ENCODE measurements at regions not wholly inside any gene's neighbourhood (a gene's known extent, or its start where the extent isn't known, plus 50 kb on each side); places are given as distances from the start of the nearest gene placed in this dataset.

GRCh38 chr4:41448934-41449333 lies 89.0 kb upstream of the LIMCH1 start:
- no peak overlapping the region for H3K4me3 ChIP-seq
- H3K4me1 ChIP-seq: no peaks in the 10 kb centered on the region
- TF ChIP-seq, protein P1, sequence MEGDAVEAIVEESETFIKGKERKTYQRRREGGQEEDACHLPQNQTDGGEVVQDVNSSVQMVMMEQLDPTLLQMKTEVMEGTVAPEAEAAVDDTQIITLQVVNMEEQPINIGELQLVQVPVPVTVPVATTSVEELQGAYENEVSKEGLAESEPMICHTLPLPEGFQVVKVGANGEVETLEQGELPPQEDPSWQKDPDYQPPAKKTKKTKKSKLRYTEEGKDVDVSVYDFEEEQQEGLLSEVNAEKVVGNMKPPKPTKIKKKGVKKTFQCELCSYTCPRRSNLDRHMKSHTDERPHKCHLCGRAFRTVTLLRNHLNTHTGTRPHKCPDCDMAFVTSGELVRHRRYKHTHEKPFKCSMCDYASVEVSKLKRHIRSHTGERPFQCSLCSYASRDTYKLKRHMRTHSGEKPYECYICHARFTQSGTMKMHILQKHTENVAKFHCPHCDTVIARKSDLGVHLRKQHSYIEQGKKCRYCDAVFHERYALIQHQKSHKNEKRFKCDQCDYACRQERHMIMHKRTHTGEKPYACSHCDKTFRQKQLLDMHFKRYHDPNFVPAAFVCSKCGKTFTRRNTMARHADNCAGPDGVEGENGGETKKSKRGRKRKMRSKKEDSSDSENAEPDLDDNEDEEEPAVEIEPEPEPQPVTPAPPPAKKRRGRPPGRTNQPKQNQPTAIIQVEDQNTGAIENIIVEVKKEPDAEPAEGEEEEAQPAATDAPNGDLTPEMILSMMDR (IDR thresholded peaks at IDR 0.05): no peak
- no peak for TF ChIP-seq POLR2A (IDR thresholded peaks at IDR 0.05)
- peak; percentile 50 for DNase-seq
- no peaks in the 10 kb centered on the region for H3K27me3 ChIP-seq
- 39 to 42% methylated on average over 7 of the region's 7 CpGs for WGBS, 2 donors
- H3K36me3 ChIP-seq (ENCODE audit: low read depth, missing control alignments): no peaks in the 10 kb centered on the region
- intact Hi-C loops (cut with DNase I; ENCODE audit: low total_unique reads): no loop called here
- no peak overlapping the region for H3K27ac ChIP-seq
- no peaks in the 10 kb centered on the region for H3K9me3 ChIP-seq

GRCh38 chr4:41451961-41452360 lies 86.0 kb upstream of the LIMCH1 start:
- TF ChIP-seq POLR2A (IDR thresholded peaks at IDR 0.05): no peak
- TF ChIP-seq, protein P1 (IDR thresholded peaks at IDR 0.05): no peak
- DNase-seq: no peak
- H3K4me3 ChIP-seq: no peak overlapping the region
- H3K9me3 ChIP-seq: no peaks in the 10 kb centered on the region
- no peak overlapping the region for H3K27ac ChIP-seq
- H3K4me1 ChIP-seq: no peaks in the 10 kb centered on the region
- H3K36me3 ChIP-seq (ENCODE audit: low read depth, missing control alignments): no peaks in the 10 kb centered on the region
- WGBS, 2 donors: 94 to 97% methylated on average over 3 of the region's 3 CpGs
- no peaks in the 10 kb centered on the region for H3K27me3 ChIP-seq
- intact Hi-C loops (cut with DNase I; ENCODE audit: low total_unique reads): no loop called here

- Histone ChIP-seq H3K4me3 (no peak overlapping the region), H3K9me3 (no peaks in the 10 kb centered on the region), H3K27me3 (no peaks in the 10 kb centered on the region), H3K27ac (no peak overlapping the region), H3K4me1 (no peaks in the 10 kb centered on the region), H3K36me3 (ENCODE audit: low read depth, missing control alignments) (no peaks in the 10 kb centered on the region)
- intact Hi-C loops (cut with DNase I; ENCODE audit: low total_unique reads): no loop called here
- TF ChIP-seq, protein P1 (IDR thresholded peaks at IDR 0.05): no peak
- no peak for TF ChIP-seq POLR2A (IDR thresholded peaks at IDR 0.05)
- DNase-seq: no peak
- 95 to 96% methylated on average over 6 of the region's 6 CpGs for WGBS, 2 donors
These were observed 85.3 kb upstream of the LIMCH1 start for GRCh38 chr4:41452484-41453225.

DNA sequence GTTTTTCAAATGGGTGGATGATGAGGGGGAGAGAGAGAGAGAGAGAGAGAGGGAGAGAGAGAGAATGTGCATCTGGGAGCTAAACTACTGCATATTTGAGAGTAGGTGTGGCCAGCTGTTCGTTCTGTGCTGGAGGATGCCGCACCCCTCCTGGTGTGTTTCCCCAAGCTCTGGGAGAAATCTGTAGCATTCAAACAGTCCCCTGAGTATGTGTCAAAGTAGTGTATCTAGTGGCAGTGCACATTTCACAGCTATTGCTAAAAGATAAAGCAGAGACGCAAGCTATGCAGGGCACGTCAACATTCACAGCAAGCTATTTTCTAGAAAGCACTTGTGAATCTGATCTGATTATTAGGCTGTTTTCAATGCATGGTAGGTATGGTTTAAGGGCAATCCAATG lies 83.5 kb upstream of the LIMCH1 start:
- no peaks in the 10 kb centered on the region for H3K4me1 ChIP-seq
- no peaks in the 10 kb centered on the region for H3K27me3 ChIP-seq
- H3K9me3 ChIP-seq: no peaks in the 10 kb centered on the region
- H3K27ac ChIP-seq: no peak overlapping the region
- no peak overlapping the region for H3K4me3 ChIP-seq
- TF ChIP-seq POLR2A (IDR thresholded peaks at IDR 0.05): no peak
- TF ChIP-seq, protein P1 (IDR thresholded peaks at IDR 0.05): no peak
- no peak for DNase-seq
- no peaks in the 10 kb centered on the region for H3K36me3 ChIP-seq (ENCODE audit: low read depth, missing control alignments)
- intact Hi-C loops (cut with DNase I; ENCODE audit: low total_unique reads): no loop called here
- WGBS, 2 donors: 47 to 59% methylated on average over 4 of the region's 4 CpGs

DNA sequence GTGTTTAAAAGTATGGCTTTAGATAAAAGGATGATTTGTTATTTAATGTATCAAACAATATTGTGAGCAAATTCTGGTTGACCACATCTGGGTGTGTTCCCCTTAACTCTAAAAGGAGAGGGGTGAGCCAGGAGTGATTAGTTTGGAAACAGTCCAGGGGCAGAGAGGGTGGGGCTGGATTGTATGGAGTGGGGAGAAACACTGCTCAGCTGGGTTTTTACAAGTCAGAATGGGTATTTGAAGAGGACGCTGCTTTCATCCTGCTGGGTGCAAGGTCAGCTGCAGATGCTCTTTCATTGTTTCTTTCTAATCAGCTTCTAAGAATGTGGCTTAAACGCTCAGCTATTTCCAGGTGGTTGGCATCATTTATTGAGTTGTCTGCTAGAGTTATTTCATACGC lies 82.8 kb upstream of the LIMCH1 start:
- Histone ChIP-seq H3K27me3 (no peaks in the 10 kb centered on the region), H3K4me1 (no peaks in the 10 kb centered on the region), H3K36me3 (ENCODE audit: low read depth, missing control alignments) (no peaks in the 10 kb centered on the region), H3K4me3 (no peak overlapping the region), H3K9me3 (no peaks in the 10 kb centered on the region), H3K27ac (no peak overlapping the region)
- intact Hi-C loops (cut with DNase I; ENCODE audit: low total_unique reads): no loop called here
- TF ChIP-seq, protein P1 (IDR thresholded peaks at IDR 0.05): no peak
- TF ChIP-seq POLR2A (IDR thresholded peaks at IDR 0.05): no peak
- WGBS, 2 donors: 56% methylated on average over 3 of the region's 3 CpGs
- DNase-seq: no peak
